Parathyroid adenoma (tissue), 2 donors: ENCODE measurements at regions not wholly inside any gene's neighbourhood (a gene's known extent, or its start where the extent isn't known, plus 50 kb on each side); places are given as distances from the start of the nearest gene placed in this dataset.

ENCODE experiments used
- H2AFZ ChIP-seq: fragments of 300-600 bp; sonication (generic); one replicate; pipeline ENCODE4 v1.7.0; 2017; ENCODE audit warnings: antibody characterized with exemption, mild to moderate bottlenecking
- H3K27ac ChIP-seq: fragments of 300-600 bp; sonication (generic); one replicate; pipeline ENCODE4 v1.7.0; 2017
- H3K27me3 ChIP-seq: fragments of 300-600 bp; sonication (generic); one replicate; pipeline ENCODE4 v1.7.0; 2017; ENCODE audit warnings: low read length; ENCODE audit not compliant: control insufficient read depth, insufficient read depth
- H3K36me3 ChIP-seq: fragments of 300-600 bp; sonication (generic); one replicate; pipeline ENCODE4 v1.7.0; 2017; ENCODE audit warnings: low read length; ENCODE audit not compliant: control insufficient read depth, insufficient read depth
- H3K4me1 ChIP-seq: fragments of 300-600 bp; sonication (generic); one replicate; pipeline ENCODE4 v1.7.0; 2017; ENCODE audit warnings: control low read depth
- H3K4me2 ChIP-seq: fragments of 300-600 bp; sonication (generic); one replicate; pipeline ENCODE4 v1.7.0; 2017; ENCODE audit warnings: low read length
- H3K4me3 ChIP-seq: fragments of 300-600 bp; sonication (generic); one replicate; pipeline ENCODE4 v1.7.0; 2017; ENCODE audit warnings: low read depth, low read length
- H3K79me2 ChIP-seq: fragments of 300-600 bp; sonication (generic); one replicate; pipeline ENCODE4 v1.7.0; 2017; ENCODE audit warnings: control low read depth
- H3K9ac ChIP-seq: fragments of 300-600 bp; sonication (generic); one replicate; pipeline ENCODE4 v1.7.0; 2017; ENCODE audit warnings: mild to moderate bottlenecking
- H3K9me3 ChIP-seq: fragments of 300-600 bp; sonication (generic); one replicate; pipeline ENCODE4 v1.7.0; 2017; ENCODE audit warnings: low read length; ENCODE audit not compliant: control insufficient read depth
- CTCF ChIP-seq: fragments of 300-600 bp; sonication (generic); IDR thresholded peaks from one replicate; pipeline ENCODE4 v1.7.0; 2017; ENCODE audit warnings: antibody characterized with exemption, mild to moderate bottlenecking
- donor health status: primary hyperparathyroidism.

- no peak overlapping the region for H3K4me2 ChIP-seq
- H2AFZ ChIP-seq: no peak overlapping the region
- H3K4me3 ChIP-seq: no peak overlapping the region
- H3K36me3 ChIP-seq: no peaks in the 10 kb centered on the region
- no peaks in the 10 kb centered on the region for H3K4me1 ChIP-seq
- TF ChIP-seq CTCF: no peak
- no peaks in the 10 kb centered on the region for H3K27me3 ChIP-seq
- no peaks in the 10 kb centered on the region for H3K9me3 ChIP-seq
- no peak overlapping the region for H3K27ac ChIP-seq
- H3K79me2 ChIP-seq: no peaks in the 10 kb centered on the region
- H3K9ac ChIP-seq: no peak overlapping the region
Measured at GRCh38 chr18:10242936-10243680, 211.3 kb upstream of the APCDD1 start.

GRCh38 chr18:10244341-10244740 lies 210.1 kb upstream of the APCDD1 start:
- Histone ChIP-seq H3K27ac (no peak overlapping the region), H3K9me3 (no peaks in the 10 kb centered on the region), H3K4me3 (no peak overlapping the region), H3K4me1 (no peaks in the 10 kb centered on the region), H3K36me3 (no peaks in the 10 kb centered on the region), H3K27me3 (no peaks in the 10 kb centered on the region), H3K9ac (no peak overlapping the region), H2AFZ (no peak overlapping the region), H3K79me2 (no peaks in the 10 kb centered on the region), H3K4me2 (no peak overlapping the region)
- no peak for TF ChIP-seq CTCF

GRCh38 chr18:10245031-10245845 lies 209.2 kb upstream of the APCDD1 start:
- H3K27me3 ChIP-seq: no peaks in the 10 kb centered on the region
- no peak overlapping the region for H3K9ac ChIP-seq
- no peak overlapping the region for H2AFZ ChIP-seq
- H3K79me2 ChIP-seq: no peaks in the 10 kb centered on the region
- H3K27ac ChIP-seq: no peak overlapping the region
- no peak overlapping the region for H3K4me2 ChIP-seq
- TF ChIP-seq CTCF: no peak
- no peaks in the 10 kb centered on the region for H3K36me3 ChIP-seq
- no peak overlapping the region for H3K4me3 ChIP-seq
- H3K4me1 ChIP-seq: no peaks in the 10 kb centered on the region
- H3K9me3 ChIP-seq: no peaks in the 10 kb centered on the region

GRCh38 chr18:10245846-10246175 lies 208.6 kb upstream of the APCDD1 start:
- no peak overlapping the region for H3K4me2 ChIP-seq
- H3K27me3 ChIP-seq: no peaks in the 10 kb centered on the region
- no peak overlapping the region for H3K4me3 ChIP-seq
- H3K27ac ChIP-seq: no peak overlapping the region
- H3K4me1 ChIP-seq: no peaks in the 10 kb centered on the region
- H3K9ac ChIP-seq: no peak overlapping the region
- no peaks in the 10 kb centered on the region for H3K36me3 ChIP-seq
- no peaks in the 10 kb centered on the region for H3K79me2 ChIP-seq
- H3K9me3 ChIP-seq: no peaks in the 10 kb centered on the region
- no peak for TF ChIP-seq CTCF
- H2AFZ ChIP-seq: no peak overlapping the region
